CD4-positive, alpha-beta T cell treated with Interleukin-1 beta for 1 hour (primary cell): ENCODE measurements at regions not wholly inside any gene's neighbourhood (a gene's known extent, or its start where the extent isn't known, plus 50 kb on each side); places are given as distances from the start of the nearest gene placed in this dataset.
A peak's percentile ranks its signal among the peaks of the same experiment; 100 is the strongest.
"Not testable (repeated sequence)": the region's sequence is repeated elsewhere in the genome, so short reads cannot be mapped to it uniquely, and the experiment has no call there.

Experiments
- DNase-seq, 2 donors: peaks; one replicate each; pipeline ENCODE4 v3.0.0-alpha.2; 2020 to 2022

GRCh38 chr3:71927505-71928066 is 142.6 kb upstream of the PROK2 start:
- DNase-seq = no peak

GRCh38 chr3:71926616-71927015 is 141.7 kb upstream of the PROK2 start:
- no peak for DNase-seq

- DNase-seq = peak in 1 of 2 donors; percentile 4
Measured at GRCh38 chr3:71926262-71926600, 141.3 kb upstream of the PROK2 start.

- not testable (repeated sequence) for DNase-seq
Measured at GRCh38 chr3:71925511-71926261, 140.7 kb upstream of the PROK2 start.

- DNase-seq = no peak
Measured at GRCh38 chr3:71924721-71925120, 139.8 kb upstream of the PROK2 start.

GRCh38 chr3:71921036-71921435 is 136.1 kb upstream of the PROK2 start:
- DNase-seq = no peak

- no peak for DNase-seq
Measured at GRCh38 chr3:71919572-71919971, 134.6 kb upstream of the PROK2 start.

- DNase-seq = peak in 1 of 2 donors; percentile 3
Measured at GRCh38 chr3:71917545-71917944, 132.6 kb upstream of the PROK2 start.

- DNase-seq = no peak
Measured at GRCh38 chr3:71916747-71917369, 131.9 kb upstream of the PROK2 start.

- no peak for DNase-seq
Measured at GRCh38 chr3:71912839-71913495, 128.0 kb upstream of the PROK2 start.

- DNase-seq = no peak
Measured at GRCh38 chr3:71910108-71910507, 125.2 kb upstream of the PROK2 start.

GRCh38 chr3:71907996-71908395 is 123.0 kb upstream of the PROK2 start:
- DNase-seq = no peak

- DNase-seq = no peak
Measured at GRCh38 chr3:71906976-71907375, 122.0 kb upstream of the PROK2 start.

GRCh38 chr3:71905426-71905825 is 120.5 kb upstream of the PROK2 start:
- peak; percentile 1 to 46 for DNase-seq

- DNase-seq = no peak
Measured at GRCh38 chr3:71903936-71904335, 119.0 kb upstream of the PROK2 start.

GRCh38 chr3:71903112-71903495 is 118.2 kb upstream of the PROK2 start:
- no peak for DNase-seq

GRCh38 chr3:71902258-71903111 is 117.5 kb upstream of the PROK2 start:
- no peak for DNase-seq

GRCh38 chr3:71901645-71902044 is 116.7 kb upstream of the PROK2 start:
- DNase-seq = no peak

GRCh38 chr3:71900057-71900456 is 115.1 kb upstream of the PROK2 start:
- DNase-seq = no peak

GRCh38 chr3:71896751-71897150 is 111.8 kb upstream of the PROK2 start:
- DNase-seq = no peak

- no peak for DNase-seq
Measured at GRCh38 chr3:71893702-71894479, 108.9 kb upstream of the PROK2 start.

- no peak for DNase-seq
Measured at GRCh38 chr3:71893122-71893521, 108.2 kb upstream of the PROK2 start.
